ENCODE measurements at regions not wholly inside any gene's neighbourhood (a gene's known extent, or its start where the extent isn't known, plus 50 kb on each side); places are given as distances from the start of the nearest gene placed in this dataset.

DNA sequence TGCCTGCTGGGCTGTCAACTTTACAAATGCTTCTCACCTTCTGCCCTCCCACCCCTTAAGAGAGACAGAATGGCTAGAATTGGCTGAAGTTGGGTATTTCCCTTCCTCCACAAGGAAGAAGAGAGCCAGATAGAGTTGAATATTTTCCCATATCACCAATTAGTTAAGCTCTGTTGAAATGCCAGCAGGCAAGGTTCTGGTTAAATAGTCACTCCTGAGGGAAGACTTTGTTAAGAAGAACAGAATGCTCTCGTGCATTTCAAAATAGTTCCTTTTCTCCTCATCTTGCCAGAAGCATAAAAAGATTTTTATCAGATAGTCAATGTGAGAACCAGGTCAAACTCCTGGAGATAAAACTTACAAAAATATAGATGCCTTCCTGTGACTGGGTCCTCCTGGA lies 2857.0 kb upstream of the PCDH20 start:
- H3K4me3 ChIP-seq (ENCODE audit: low read length) = no peak overlapping the region
- Mint-ChIP-seq H3K27ac (no peak overlapping the region), H3K27me3 (no peaks in the 10 kb centered on the region), H3K36me3 (ENCODE audit: low read depth) (no peaks in the 10 kb centered on the region), H3K4me3 (no peak overlapping the region), H3K9me3 (peaks cover 14% of the 10 kb centered on the region), H3K4me1 (ENCODE audit: low read depth) (no peaks in the 10 kb centered on the region)
- ATAC-seq (ENCODE audit: poor library complexity) = no peak
- H3K4me1 ChIP-seq (ENCODE audit: insufficient read depth, low read length) = no peaks in the 10 kb centered on the region
- POLR2A ChIA-PET = no interaction called here
- DNase-seq = no peak
- H3K9me3 ChIP-seq (ENCODE audit: control insufficient read depth in 1 of 2, insufficient read depth in 1 of 2, low read length in 2 of 2) = no peaks in the 10 kb centered on the region
- intact Hi-C loops (cut with DNase I, micrococcal nuclease) = no loop called here
- TF ChIP-seq, protein P1, sequence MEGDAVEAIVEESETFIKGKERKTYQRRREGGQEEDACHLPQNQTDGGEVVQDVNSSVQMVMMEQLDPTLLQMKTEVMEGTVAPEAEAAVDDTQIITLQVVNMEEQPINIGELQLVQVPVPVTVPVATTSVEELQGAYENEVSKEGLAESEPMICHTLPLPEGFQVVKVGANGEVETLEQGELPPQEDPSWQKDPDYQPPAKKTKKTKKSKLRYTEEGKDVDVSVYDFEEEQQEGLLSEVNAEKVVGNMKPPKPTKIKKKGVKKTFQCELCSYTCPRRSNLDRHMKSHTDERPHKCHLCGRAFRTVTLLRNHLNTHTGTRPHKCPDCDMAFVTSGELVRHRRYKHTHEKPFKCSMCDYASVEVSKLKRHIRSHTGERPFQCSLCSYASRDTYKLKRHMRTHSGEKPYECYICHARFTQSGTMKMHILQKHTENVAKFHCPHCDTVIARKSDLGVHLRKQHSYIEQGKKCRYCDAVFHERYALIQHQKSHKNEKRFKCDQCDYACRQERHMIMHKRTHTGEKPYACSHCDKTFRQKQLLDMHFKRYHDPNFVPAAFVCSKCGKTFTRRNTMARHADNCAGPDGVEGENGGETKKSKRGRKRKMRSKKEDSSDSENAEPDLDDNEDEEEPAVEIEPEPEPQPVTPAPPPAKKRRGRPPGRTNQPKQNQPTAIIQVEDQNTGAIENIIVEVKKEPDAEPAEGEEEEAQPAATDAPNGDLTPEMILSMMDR (IDR thresholded peaks at IDR 0.05) = no peak
- no peaks in the 10 kb centered on the region for H3K27me3 ChIP-seq (ENCODE audit: control insufficient read depth in 1 of 2, insufficient read depth in 2 of 2, low read length in 2 of 2)
- CTCF ChIA-PET = no interaction called here
- no peaks in the 10 kb centered on the region for H3K36me3 ChIP-seq (ENCODE audit: insufficient read depth, low read length)
- no peak overlapping the region for H3K27ac ChIP-seq (ENCODE audit: low read depth in 1 of 2, low read length in 2 of 2)

DNA sequence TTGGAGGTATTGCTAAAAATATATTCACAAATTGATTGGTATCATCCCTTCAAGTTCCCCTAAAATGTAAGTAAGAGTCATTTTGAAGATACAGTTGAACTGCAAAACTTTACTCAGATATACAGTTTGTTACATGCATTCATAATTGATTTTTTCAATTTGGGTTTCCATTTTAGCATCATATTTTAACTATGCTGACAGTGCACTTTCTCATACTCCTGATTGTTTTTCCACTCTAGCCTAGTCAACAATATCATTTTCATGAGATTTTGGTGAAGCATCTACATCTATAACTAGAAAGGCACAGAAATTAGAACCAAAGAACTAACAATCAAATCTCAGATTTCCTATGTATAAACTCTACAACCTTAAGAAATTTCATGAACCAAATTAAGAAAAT lies 2850.4 kb upstream of the PCDH20 start:
- Mint-ChIP-seq H3K36me3 (ENCODE audit: low read depth) (no peaks in the 10 kb centered on the region), H3K27ac (no peak overlapping the region), H3K27me3 (no peaks in the 10 kb centered on the region), H3K4me1 (ENCODE audit: low read depth) (no peaks in the 10 kb centered on the region), H3K4me3 (no peak overlapping the region), H3K9me3 (peaks cover 17% of the 10 kb centered on the region)
- Histone ChIP-seq H3K9me3 (ENCODE audit: control insufficient read depth in 1 of 2, insufficient read depth in 1 of 2, low read length in 2 of 2) (peaks cover 7% of the 10 kb centered on the region in 2 experiments), H3K36me3 (ENCODE audit: insufficient read depth, low read length) (no peaks in the 10 kb centered on the region), H3K27ac (ENCODE audit: low read depth in 1 of 2, low read length in 2 of 2) (no peak overlapping the region), H3K4me3 (ENCODE audit: low read length) (no peak overlapping the region), H3K4me1 (ENCODE audit: insufficient read depth, low read length) (no peaks in the 10 kb centered on the region), H3K27me3 (ENCODE audit: control insufficient read depth in 1 of 2, insufficient read depth in 2 of 2, low read length in 2 of 2) (no peaks in the 10 kb centered on the region)
- ATAC-seq (ENCODE audit: poor library complexity) (no peak), DNase-seq (no peak)
- CTCF ChIA-PET = no interaction called here
- intact Hi-C loops (cut with DNase I, micrococcal nuclease) = no loop called here
- POLR2A ChIA-PET = no interaction called here
- TF ChIP-seq, protein P1 (IDR thresholded peaks at IDR 0.05) = no peak

DNA sequence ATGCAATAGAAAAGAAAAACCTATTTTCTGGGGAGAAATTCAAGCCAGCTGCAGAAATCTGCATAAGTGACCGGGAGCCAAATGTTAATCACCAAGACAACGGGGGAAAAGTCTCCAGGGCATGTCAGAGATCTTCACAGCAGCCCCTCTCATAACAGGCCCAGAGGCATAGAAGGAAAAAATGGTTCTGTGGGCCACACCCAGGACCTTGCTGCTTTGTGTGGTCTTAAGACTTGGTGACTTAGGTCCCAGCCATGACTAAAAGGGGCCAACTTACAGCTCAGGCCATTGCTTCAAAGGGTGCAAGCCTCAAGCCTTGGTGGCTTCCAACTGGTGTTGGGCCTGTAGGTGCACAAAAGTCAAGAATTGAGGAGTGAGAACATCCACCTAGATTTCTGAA lies 2847.6 kb upstream of the PCDH20 start:
- Histone ChIP-seq H3K36me3 (ENCODE audit: insufficient read depth, low read length) (no peaks in the 10 kb centered on the region), H3K4me1 (ENCODE audit: insufficient read depth, low read length) (no peaks in the 10 kb centered on the region), H3K27ac (ENCODE audit: low read depth in 1 of 2, low read length in 2 of 2) (no peak overlapping the region), H3K9me3 (ENCODE audit: control insufficient read depth in 1 of 2, insufficient read depth in 1 of 2, low read length in 2 of 2) (peaks cover 7% of the 10 kb centered on the region in 2 experiments), H3K4me3 (ENCODE audit: low read length) (no peak overlapping the region), H3K27me3 (ENCODE audit: control insufficient read depth in 1 of 2, insufficient read depth in 2 of 2, low read length in 2 of 2) (no peaks in the 10 kb centered on the region)
- Mint-ChIP-seq H3K27ac (no peak overlapping the region), H3K27me3 (no peaks in the 10 kb centered on the region), H3K36me3 (ENCODE audit: low read depth) (no peaks in the 10 kb centered on the region), H3K4me3 (no peak overlapping the region), H3K4me1 (ENCODE audit: low read depth) (no peaks in the 10 kb centered on the region), H3K9me3 (peaks cover 16% of the 10 kb centered on the region)
- intact Hi-C loops (cut with DNase I, micrococcal nuclease) = no loop called here
- ChIA-PET CTCF (no interaction called here), POLR2A (no interaction called here)
- DNase-seq (no peak), ATAC-seq (ENCODE audit: poor library complexity) (no peak)
- TF ChIP-seq, protein P1 (IDR thresholded peaks at IDR 0.05) = no peak
